ENCODE measurements at regions not wholly inside any gene's neighbourhood (a gene's known extent, or its start where the extent isn't known, plus 50 kb on each side); places are given as distances from the start of the nearest gene placed in this dataset.
"Not testable (repeated sequence)": the region's sequence is repeated elsewhere in the genome, so short reads cannot be mapped to it uniquely, and the experiment has no call there.

GRCh38 chr14:22285991-22286390, 303.0 kb downstream of the DAD1 start:
- DNase-seq, result no peak

GRCh38 chr14:22282949-22283348, 306.1 kb downstream of the DAD1 start:
- no peak for DNase-seq

- no peak for DNase-seq
Measured at GRCh38 chr14:22282417-22282816, 306.6 kb downstream of the DAD1 start.

- not testable (repeated sequence) for DNase-seq
Measured at GRCh38 chr14:22281447-22281874, 307.6 kb downstream of the DAD1 start.

GRCh38 chr14:22280497-22281316, 308.3 kb downstream of the DAD1 start:
- DNase-seq, result no peak

GRCh38 chr14:22276913-22277816, 311.9 kb downstream of the DAD1 start:
- peak in 1 of 2 experiments; percentile 50 for DNase-seq

DNA sequence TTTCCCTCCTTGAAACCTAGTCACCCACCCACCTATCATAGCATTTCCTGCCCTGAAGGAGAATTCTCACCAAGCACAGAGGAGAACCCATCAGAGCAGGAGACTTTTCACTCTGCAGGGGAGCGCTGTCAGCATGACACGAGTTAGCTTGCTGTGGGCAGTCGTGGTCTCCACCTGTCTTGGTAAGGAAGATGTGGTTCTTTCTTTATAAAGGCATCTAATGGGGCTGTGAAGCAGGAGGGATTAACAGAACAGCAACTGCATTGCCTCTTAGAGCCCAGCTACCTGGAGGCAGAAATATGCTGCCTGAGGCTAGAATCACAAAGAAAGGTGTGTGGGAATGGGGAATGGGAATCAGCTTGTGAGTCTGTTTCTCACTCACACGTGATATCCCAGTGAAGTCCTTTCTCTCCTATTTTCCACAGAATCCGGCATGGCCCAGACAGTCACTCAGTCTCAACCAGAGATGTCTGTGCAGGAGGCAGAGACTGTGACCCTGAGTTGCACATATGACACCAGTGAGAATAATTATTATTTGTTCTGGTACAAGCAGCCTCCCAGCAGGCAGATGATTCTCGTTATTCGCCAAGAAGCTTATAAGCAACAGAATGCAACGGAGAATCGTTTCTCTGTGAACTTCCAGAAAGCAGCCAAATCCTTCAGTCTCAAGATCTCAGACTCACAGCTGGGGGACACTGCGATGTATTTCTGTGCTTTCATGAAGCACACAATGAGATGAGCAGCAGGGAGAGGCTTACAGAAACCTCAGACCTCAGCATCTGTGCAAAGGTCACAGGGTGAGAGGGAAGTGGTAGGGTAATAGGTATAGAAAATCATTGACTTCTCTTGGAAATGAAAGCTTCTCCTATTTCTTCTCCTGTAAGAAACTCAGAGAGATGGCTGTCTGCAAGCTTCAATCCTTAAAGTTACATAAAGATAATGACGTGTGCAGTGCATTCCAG, 316.9 kb downstream of the DAD1 start:
- no peak for DNase-seq

DNA sequence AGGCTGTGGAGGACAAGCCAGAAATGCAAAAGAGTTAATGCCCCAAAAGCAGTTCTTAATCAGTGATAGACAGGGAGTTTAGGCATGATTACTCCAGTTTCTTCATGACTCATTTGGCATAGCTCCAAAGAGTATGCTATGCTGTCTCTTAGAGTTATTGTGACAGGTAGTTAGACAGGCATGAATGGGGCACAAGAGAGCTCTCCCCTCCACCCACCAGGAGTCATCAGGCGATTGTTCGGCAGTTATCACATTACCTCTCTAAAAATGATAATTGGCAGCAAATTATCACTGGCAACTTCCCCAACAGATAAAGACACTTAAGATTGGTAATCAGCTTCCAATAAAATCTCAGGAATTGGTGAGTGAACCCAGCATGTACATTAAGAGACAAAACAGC, 320.1 kb downstream of the DAD1 start:
- DNase-seq, result no peak

- no peak for DNase-seq
Measured at GRCh38 chr14:22266683-22267082, 322.3 kb downstream of the DAD1 start.

GRCh38 chr14:22266142-22266442, 322.9 kb downstream of the DAD1 start:
- no peak for DNase-seq

- peak in 1 of 2 experiments; percentile 40 for DNase-seq
Measured at GRCh38 chr14:22265319-22266141, 323.5 kb downstream of the DAD1 start.

GRCh38 chr14:22264759-22265158, 324.3 kb downstream of the DAD1 start:
- no peak for DNase-seq

- no peak for DNase-seq
Measured at GRCh38 chr14:22263961-22264360, 325.1 kb downstream of the DAD1 start.

DNA sequence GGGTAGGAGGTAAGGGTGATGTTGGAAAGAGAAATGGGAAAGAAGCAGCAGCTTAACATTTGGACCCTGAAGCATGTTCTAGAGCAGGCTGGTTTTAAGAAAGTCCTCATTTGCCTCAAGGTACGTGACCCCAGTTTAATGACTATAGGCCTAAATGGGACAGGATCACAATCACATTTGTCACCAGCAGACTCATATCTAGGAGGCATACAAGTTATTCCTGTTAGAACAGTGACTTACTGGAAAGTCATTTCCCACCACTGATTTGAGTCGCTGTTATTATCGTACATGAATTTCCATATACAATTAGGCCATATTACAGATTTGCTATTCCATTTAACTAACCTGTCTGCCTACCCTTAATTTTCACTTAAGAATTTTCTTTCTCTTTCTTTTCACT, 326.1 kb downstream of the DAD1 start:
- no peak for DNase-seq

DNA sequence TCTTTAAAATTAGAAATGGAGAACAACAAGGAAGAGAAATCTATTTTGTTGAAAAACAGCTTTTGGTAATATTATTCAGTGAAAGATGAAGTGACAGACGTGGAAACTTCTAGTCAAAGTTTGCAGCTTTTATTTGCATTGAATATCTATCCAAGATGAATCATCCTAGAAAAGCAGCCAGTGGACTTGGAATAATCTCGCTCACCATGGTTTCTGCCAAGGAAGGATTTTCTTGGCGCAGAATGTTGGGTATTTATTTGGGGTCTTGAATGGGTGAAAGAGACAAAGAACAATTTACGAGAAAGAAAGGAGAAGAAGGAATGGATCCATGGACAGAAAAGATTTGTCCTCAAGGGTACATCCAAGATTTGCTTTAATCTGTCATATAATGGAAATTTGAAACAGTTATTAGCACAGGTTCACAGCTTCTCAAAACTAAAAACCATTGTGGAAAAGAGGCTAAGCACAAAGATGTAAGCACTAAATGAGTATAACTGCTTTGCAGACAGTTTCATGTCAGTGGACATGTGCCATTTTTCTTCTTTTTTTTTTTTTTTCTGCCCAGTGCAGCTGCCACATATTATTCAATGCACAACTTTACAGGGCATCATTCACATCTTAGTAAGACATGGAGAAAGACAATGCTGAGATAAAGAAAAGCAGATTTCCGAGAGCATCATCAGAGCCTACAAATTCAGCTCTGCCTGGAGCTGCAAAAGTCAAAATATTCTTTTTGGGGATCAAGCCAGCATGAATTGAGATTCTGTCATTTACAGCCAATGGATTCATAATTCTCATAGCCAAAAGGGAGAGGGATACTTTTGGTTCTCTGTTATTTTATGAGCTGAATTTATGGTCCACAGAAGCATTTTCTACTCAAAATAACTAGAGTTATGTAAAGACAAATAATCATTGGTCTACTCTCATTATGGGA, 333.7 kb downstream of the DAD1 start:
- DNase-seq, result no peak

DNA sequence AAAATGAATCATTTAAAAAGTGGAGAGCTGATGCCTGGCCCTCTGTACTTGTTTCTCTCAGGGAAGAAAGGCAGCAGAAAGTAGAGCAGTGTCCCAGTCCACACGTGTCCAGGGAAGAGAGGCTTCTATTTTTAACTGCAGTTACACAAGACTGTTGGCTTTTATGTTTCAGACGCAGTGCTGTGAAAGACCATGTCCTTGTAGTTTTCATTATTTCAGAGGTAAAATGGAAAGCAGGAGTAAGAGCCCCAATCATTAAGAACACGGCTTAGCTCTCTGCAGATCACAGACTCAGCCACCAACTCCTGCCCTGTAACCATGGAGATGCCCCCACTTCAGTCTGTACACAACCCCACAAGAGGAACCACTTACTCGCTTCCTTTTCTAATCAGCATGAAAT, 336.3 kb downstream of the DAD1 start:
- DNase-seq, result no peak

DNA sequence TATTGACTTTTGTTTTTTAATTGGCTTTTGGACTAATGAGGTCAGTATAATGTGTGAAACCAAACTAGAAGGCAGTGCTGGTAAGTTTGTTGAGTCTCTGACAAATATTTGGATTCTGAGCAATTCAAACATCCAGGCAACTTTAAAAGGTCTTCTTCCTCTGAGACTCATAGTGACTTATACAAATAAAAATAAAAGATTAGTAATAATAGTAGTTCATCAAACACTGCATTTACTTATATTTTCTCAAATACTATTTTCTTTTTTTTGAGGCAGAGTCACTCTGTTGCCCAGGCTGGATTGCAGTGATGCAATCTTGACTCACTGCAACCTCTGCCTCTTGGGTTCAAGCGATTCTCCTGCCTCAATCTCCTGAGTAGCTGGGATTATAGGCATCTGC, 337.9 kb downstream of the DAD1 start:
- no peak for DNase-seq

DNA sequence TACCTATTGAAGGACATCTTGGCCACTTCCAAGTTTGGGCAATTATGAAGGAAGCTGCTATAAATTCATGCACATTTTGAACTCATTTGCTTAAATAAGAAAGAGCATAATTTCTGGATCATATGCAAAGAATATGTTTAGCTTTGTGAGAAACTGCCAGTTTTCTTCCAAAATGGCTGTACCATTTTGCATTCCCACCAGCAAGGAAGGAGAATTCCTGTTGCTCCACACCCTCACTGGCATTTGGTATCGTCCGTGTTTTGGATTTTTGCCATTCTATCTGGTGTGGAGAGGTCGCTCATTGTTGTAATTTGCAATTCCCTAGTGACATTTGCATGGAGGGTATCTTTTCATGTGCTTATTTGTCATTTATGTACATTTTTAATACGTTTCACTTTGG, 339.3 kb downstream of the DAD1 start:
- DNase-seq, result no peak

DNA sequence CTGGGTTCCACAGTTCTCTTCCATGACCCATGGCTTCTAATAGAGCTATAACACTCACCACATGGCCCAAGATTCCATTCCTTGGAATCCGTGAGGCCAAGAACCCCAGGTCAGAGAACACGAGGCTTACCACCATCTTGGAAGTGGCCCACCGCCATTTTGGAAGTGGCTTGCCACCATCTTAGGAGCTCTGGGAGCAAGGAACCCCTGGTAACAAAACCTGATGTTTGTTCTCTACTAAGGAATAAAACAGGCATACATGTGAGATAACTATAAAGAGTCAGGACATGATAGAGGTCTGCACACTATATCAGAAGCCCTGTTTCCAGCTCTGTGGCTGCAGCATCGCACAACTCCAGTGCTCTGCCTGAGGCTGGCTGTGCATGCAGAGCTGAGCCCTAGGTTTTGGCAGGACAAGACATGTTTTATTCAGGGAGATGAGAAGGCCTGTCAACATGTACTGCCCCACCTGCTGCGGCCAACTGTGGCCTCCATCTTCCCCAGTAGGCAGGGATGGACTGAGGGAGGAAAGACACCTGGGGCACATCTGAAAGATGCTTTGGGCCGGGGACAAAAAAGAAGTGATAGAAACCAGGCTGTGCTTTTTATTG, 344.9 kb downstream of the DAD1 start:
- no peak for DNase-seq

GRCh38 chr14:22238320-22238719, 350.7 kb downstream of the DAD1 start:
- DNase-seq, result not testable (repeated sequence)

Data from NCI-H524 (cell line).